Keratinocyte (primary cell): ENCODE measurements at regions not wholly inside any gene's neighbourhood (a gene's known extent, or its start where the extent isn't known, plus 50 kb on each side); places are given as distances from the start of the nearest gene placed in this dataset.

Experiments used
- EZH2 ChIP-seq: IDR thresholded peaks from one replicate; pipeline ENCODE4 v1.6.1; 2012; ENCODE audit warnings: inconsistent platforms, mild to moderate bottlenecking, low read length, moderate library complexity
- TF ChIP-seq, protein P1 (sequence below), 3 experiments: IDR thresholded peaks in 1 of 3; conservative IDR thresholded peaks in 1 of 3; optimal IDR thresholded peaks in 1 of 3; 2 replicates in 2 of 3; 3 replicates in 1 of 3; pipeline versions ENCODE3 to v1.5.1; 2011; ENCODE audit warnings: low read length in 3 of 3, mild to moderate bottlenecking in 3 of 3, moderate library complexity in 2 of 3, control low read depth in 1 of 3, inconsistent platforms in 1 of 3; ENCODE audit not compliant: insufficient read depth in 2 of 3; ENCODE audit errors: extremely low read depth in 1 of 3

DNA sequence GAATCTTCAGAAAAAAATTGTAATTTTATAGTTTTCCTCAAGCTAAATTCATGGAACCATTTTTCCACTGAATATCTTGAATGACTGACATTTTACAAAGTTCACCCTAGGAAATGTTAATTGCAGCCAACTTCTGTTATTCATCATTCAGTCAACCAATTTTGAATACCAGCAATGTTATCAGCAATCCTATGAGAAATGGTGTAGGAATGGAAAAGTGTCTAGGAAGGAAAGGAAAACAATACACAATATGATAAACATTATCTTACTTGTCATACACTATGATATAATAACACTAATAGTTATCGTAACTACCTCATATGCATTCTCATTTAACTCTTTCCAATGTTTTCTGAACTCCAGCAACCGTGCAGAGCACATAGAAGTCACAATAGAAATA lies 790.5 kb upstream of the LRRC4C start:
- TF ChIP-seq, protein P1, sequence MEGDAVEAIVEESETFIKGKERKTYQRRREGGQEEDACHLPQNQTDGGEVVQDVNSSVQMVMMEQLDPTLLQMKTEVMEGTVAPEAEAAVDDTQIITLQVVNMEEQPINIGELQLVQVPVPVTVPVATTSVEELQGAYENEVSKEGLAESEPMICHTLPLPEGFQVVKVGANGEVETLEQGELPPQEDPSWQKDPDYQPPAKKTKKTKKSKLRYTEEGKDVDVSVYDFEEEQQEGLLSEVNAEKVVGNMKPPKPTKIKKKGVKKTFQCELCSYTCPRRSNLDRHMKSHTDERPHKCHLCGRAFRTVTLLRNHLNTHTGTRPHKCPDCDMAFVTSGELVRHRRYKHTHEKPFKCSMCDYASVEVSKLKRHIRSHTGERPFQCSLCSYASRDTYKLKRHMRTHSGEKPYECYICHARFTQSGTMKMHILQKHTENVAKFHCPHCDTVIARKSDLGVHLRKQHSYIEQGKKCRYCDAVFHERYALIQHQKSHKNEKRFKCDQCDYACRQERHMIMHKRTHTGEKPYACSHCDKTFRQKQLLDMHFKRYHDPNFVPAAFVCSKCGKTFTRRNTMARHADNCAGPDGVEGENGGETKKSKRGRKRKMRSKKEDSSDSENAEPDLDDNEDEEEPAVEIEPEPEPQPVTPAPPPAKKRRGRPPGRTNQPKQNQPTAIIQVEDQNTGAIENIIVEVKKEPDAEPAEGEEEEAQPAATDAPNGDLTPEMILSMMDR (optimal IDR thresholded peaks at IDR 0.05 in 1 of 3, IDR thresholded peaks at IDR 0.05 in 1 of 3, conservative IDR thresholded peaks at IDR 0.05 in 1 of 3; ENCODE audit: extremely low read depth in 1 of 3, insufficient read depth in 2 of 3, low read length in 3 of 3) = no peak
- no peak for TF ChIP-seq EZH2
